ENCODE measurements at regions not wholly inside any gene's neighbourhood (a gene's known extent, or its start where the extent isn't known, plus 50 kb on each side); places are given as distances from the start of the nearest gene placed in this dataset.

DNA sequence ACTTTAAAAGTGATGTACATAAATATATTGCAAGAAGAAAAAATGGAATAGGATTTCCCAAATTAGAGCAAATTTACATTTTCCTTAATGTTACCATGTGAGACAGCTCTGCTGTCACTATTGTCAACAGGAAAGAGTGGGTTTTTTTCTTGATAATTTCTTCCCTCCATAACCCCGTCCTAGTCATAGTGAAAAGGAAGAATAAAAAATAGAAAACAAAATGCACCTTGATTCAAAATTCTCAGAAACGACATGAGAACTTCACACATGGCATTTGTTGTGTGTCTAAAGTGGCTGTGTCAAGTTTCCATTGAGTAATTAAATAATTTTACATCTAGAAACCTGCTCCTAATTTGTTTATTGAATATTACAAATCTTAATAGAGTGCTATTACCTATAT is 945.2 kb upstream of the SLC35B3 start:
- FAIRE-seq: no peak

GRCh38 chr6:9373308-9373707 is 938.0 kb upstream of the SLC35B3 start:
- FAIRE-seq (no peak), DNase-seq (ENCODE audit: insufficient read length, low spot score) (no peak)
- TF ChIP-seq, protein P1, sequence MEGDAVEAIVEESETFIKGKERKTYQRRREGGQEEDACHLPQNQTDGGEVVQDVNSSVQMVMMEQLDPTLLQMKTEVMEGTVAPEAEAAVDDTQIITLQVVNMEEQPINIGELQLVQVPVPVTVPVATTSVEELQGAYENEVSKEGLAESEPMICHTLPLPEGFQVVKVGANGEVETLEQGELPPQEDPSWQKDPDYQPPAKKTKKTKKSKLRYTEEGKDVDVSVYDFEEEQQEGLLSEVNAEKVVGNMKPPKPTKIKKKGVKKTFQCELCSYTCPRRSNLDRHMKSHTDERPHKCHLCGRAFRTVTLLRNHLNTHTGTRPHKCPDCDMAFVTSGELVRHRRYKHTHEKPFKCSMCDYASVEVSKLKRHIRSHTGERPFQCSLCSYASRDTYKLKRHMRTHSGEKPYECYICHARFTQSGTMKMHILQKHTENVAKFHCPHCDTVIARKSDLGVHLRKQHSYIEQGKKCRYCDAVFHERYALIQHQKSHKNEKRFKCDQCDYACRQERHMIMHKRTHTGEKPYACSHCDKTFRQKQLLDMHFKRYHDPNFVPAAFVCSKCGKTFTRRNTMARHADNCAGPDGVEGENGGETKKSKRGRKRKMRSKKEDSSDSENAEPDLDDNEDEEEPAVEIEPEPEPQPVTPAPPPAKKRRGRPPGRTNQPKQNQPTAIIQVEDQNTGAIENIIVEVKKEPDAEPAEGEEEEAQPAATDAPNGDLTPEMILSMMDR (IDR thresholded peaks at IDR 0.05; ENCODE audit: insufficient read depth, missing control alignments): no peak

More for the DNA sequence above, 945.2 kb upstream of the SLC35B3 start:
- DNase-seq (ENCODE audit: insufficient read length, low spot score): no peak
- TF ChIP-seq, protein P1 (IDR thresholded peaks at IDR 0.05; ENCODE audit: insufficient read depth, missing control alignments): no peak

DNA sequence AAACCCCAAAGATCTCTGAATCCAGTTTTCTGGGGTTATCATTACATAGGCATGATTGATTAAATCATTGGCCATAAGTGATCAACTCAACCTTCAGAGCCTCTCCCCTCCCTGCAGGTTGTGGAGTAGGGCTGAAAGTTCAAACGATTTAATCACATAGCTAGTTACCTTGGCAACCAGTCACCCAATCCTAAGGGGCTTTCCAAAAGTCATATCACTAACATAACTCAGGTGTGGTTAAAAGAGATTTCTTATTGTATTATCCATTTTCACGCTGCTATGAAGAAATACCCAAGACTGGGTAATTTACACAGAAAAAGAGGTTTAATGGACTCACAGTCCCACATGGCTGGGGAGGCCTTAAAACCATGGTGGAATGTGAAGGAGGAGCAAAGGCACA is 935.1 kb upstream of the SLC35B3 start:
- TF ChIP-seq, protein P1 (IDR thresholded peaks at IDR 0.05; ENCODE audit: insufficient read depth, missing control alignments): no peak
- FAIRE-seq: no peak
- DNase-seq (ENCODE audit: insufficient read length, low spot score): no peak

DNA sequence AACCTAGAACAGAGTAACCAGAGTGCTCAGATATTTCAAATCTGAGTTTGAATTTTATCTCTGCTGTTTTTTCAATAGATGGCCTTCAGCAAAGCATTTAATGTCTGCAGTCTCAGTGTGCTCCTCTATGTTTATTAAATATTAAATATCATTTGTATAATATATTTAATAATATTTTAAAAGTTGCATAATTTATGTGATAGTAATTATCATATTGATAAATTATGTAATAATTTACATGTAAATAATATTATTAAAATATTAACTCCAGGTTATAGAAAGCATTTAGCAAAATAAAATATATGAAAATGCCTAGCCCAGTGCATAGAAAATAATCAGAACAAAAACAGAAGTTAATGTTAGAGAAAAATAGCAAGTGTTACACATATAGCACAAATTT is 930.0 kb upstream of the SLC35B3 start:
- TF ChIP-seq, protein P1 (IDR thresholded peaks at IDR 0.05; ENCODE audit: insufficient read depth, missing control alignments): no peak
- no peak for DNase-seq (ENCODE audit: insufficient read length, low spot score)
- FAIRE-seq: no peak

- TF ChIP-seq, protein P1 (IDR thresholded peaks at IDR 0.05; ENCODE audit: insufficient read depth, missing control alignments): no peak
- FAIRE-seq (no peak), DNase-seq (ENCODE audit: insufficient read length, low spot score) (no peak)
Measured at GRCh38 chr6:9361749-9362148, 926.4 kb upstream of the SLC35B3 start.

GRCh38 chr6:9360881-9361280 is 925.5 kb upstream of the SLC35B3 start:
- TF ChIP-seq, protein P1 (IDR thresholded peaks at IDR 0.05; ENCODE audit: insufficient read depth, missing control alignments): no peak
- no peak for DNase-seq (ENCODE audit: insufficient read length, low spot score)
- FAIRE-seq: no peak

- FAIRE-seq: no peak
- TF ChIP-seq, protein P1 (IDR thresholded peaks at IDR 0.05; ENCODE audit: insufficient read depth, missing control alignments): no peak
- no peak for DNase-seq (ENCODE audit: insufficient read length, low spot score)
Measured at GRCh38 chr6:9347608-9348007, 912.3 kb upstream of the SLC35B3 start.

Measured in D721Med (cell line).